HepG2 (cell line): ENCODE measurements at regions not wholly inside any gene's neighbourhood (a gene's known extent, or its start where the extent isn't known, plus 50 kb on each side); places are given as distances from the start of the nearest gene placed in this dataset.

Source experiments
- ATAC-seq: fragments of 200-7000 bp; cut with Tn5 transposase; 3 replicates; pipeline ENCODE4 v1.9.1; 2020; ENCODE audit warnings: mild to moderate bottlenecking, moderate library complexity
- BruUV-seq: library from RNA; stranded (reverse); fragments of 400-500 nt; replicated peaks from 2 replicates; lab custom pipeline; 2021; lab: Mats Ljungman, UMichigan
- CTCF ChIA-PET: fragments of 300-600 bp; formaldehyde crosslinking; extraction: SDS; loops from one replicate; lab custom pipeline; 2021; ENCODE audit warnings: low total read pairs, inconsistent platforms, low intra/inter-chr PET ratio; lab: Yijun Ruan, JAX
- POLR2A ChIA-PET: fragments of 350-600 bp; sonication (Branson Sonifier 250); formaldehyde crosslinking; loops from one replicate; lab custom pipeline; 2020; ENCODE audit warnings: antibody characterized with exemption, inconsistent platforms; lab: Yijun Ruan, JAX
- DNase-seq: peaks from one replicate; pipeline ENCODE4 v3.0.0-alpha.2; 2015; ENCODE audit warnings: low spot score
- FAIRE-seq: peaks from 3 replicates; lab custom pipeline; 2011; peaks lifted over from hg19 to GRCh38; lab: Jason Lieb, UNC
- H2AFZ ChIP-seq: one replicate; pipeline ENCODE4 v1.6.1; 2011; ENCODE audit warnings: low read length, inconsistent platforms
- H3K27ac ChIP-seq: fragments of 300-600 bp; 3 replicates; pipeline ENCODE4 v1.8.0; 2011; ENCODE audit warnings: mixed run types, mild to moderate bottlenecking, mixed read lengths, low read length, inconsistent platforms; ENCODE audit not compliant: insufficient read depth; ENCODE audit errors: extremely low read length
- H3K27me3 ChIP-seq, 2 experiments: fragments of 200-600 bp in 1 of 2; 2 replicates in 1 of 2; 3 replicates in 1 of 2; pipeline versions ENCODE4 v1.6.0 to v1.8.0; 2011; ENCODE audit warnings: low read length in 2 of 2, mild to moderate bottlenecking in 2 of 2, moderate library complexity in 2 of 2, inconsistent platforms in 1 of 2; ENCODE audit not compliant: insufficient read depth in 2 of 2, control insufficient read depth in 1 of 2
- H3K36me3 ChIP-seq, 2 experiments: fragments of 200-600 bp in 1 of 2; replicated peaks in 1 of 2; 2 replicates in 1 of 2; 3 replicates in 1 of 2; pipeline versions ENCODE4 v1.5.1 to v1.8.0; 2011; ENCODE audit warnings: low read length in 2 of 2, inconsistent platforms in 1 of 2; ENCODE audit not compliant: insufficient read depth in 2 of 2, control insufficient read depth in 1 of 2
- H3K4me1 ChIP-seq: 2 replicates; pipeline ENCODE4 v1.5.1; 2012; ENCODE audit warnings: low read length, inconsistent platforms; ENCODE audit not compliant: insufficient read depth
- H3K4me2 ChIP-seq: 2 replicates; pipeline ENCODE4 v1.6.0; 2011; ENCODE audit warnings: low read depth, low read length, inconsistent platforms
- H3K4me3 ChIP-seq, 3 experiments: fragments of 200-600 bp in 1 of 3; sonication (generic), shearing (Covaris generic) in 1 of 3; replicated peaks in 1 of 3; 2 replicates each; pipeline ENCODE4 v1.5.1; 2011 to 2016; ENCODE audit warnings: low read length in 3 of 3, inconsistent platforms in 2 of 3, low read depth in 2 of 3, mild to moderate bottlenecking in 2 of 3, control low read depth in 1 of 3, mixed read lengths in 1 of 3; ENCODE audit not compliant: insufficient read depth in 1 of 3
- H3K79me2 ChIP-seq: one replicate; pipeline ENCODE4 v1.6.1; 2011; ENCODE audit warnings: low read length, inconsistent platforms; ENCODE audit not compliant: insufficient read depth
- H3K9ac ChIP-seq: 2 replicates; pipeline ENCODE4 v1.6.0; 2011; ENCODE audit warnings: mild to moderate bottlenecking, low read depth, low read length, inconsistent platforms; ENCODE audit not compliant: insufficient read depth
- H3K9me3 ChIP-seq: 2 replicates; pipeline ENCODE4 v1.5.1; 2012; ENCODE audit warnings: mild to moderate bottlenecking, low read length
- H4K20me1 ChIP-seq: 2 replicates; pipeline ENCODE4 v1.6.0; 2011; ENCODE audit warnings: inconsistent platforms, mild to moderate bottlenecking, low read length, moderate library complexity; ENCODE audit not compliant: insufficient read depth
- CEBPB ChIP-seq: IDR thresholded peaks from 2 replicates; pipeline ENCODE4 v1.6.1; 2011; ENCODE audit warnings: low read depth, low read length, improper control_type of control experiment, borderline replicate concordance
- NCOA5 ChIP-seq: sonication (generic); formaldehyde crosslinking; IDR thresholded peaks from 2 replicates; pipeline ENCODE4 v1.4.0; 2020; ENCODE audit warnings: missing genetic modification reagents
- NFIC ChIP-seq: IDR thresholded peaks from 2 replicates; pipeline ENCODE4 v1.6.1; 2012; ENCODE audit warnings: mild to moderate bottlenecking, low read length, inconsistent platforms
- ZKSCAN5 ChIP-seq: sonication (generic); formaldehyde crosslinking; IDR thresholded peaks from 2 replicates; pipeline ENCODE4 v1.5.1; 2020; ENCODE audit warnings: mild to moderate bottlenecking, missing genetic modification reagents
- ZMYM3 ChIP-seq: sonication (generic); formaldehyde crosslinking; IDR thresholded peaks from 2 replicates; pipeline ENCODE4 v1.5.1; 2020; ENCODE audit warnings: mild to moderate bottlenecking, missing genetic modification reagents
- WGBS: methylation state at CpG from one replicate; pipeline ENCODE4 v1.1.6; 2017; ENCODE audit warnings: low lambda C conversion rate; 5-methylcytosine and 5-hydroxymethylcytosine counted together
- in situ Hi-C: cut with HindIII; loops from 2 replicates; pipeline ENCODE4 v1.10.0; 2017; ENCODE audit warnings: low pct_unique_long_range_greater_than_20kb; ENCODE audit not compliant: extremely low pct_ligation_motif_present
- intact Hi-C: fragments of 100-400 bp; cut with micrococcal nuclease; formaldehyde crosslinking; loops from one replicate; pipeline ENCODE4 v1.10.0; 2022; ENCODE audit not compliant: unreplicated experiment
- TF ChIP-seq, protein P1 (sequence below): sonication (generic); formaldehyde crosslinking; IDR thresholded peaks from 2 replicates; pipeline ENCODE4 v1.4.0; 2020; ENCODE audit warnings: mild to moderate bottlenecking, missing genetic modification reagents
- TF ChIP-seq, protein P2 (sequence below): sonication (generic); formaldehyde crosslinking; IDR thresholded peaks from 2 replicates; pipeline ENCODE4 v1.5.0; 2020; ENCODE audit warnings: missing genetic modification reagents

DNA sequence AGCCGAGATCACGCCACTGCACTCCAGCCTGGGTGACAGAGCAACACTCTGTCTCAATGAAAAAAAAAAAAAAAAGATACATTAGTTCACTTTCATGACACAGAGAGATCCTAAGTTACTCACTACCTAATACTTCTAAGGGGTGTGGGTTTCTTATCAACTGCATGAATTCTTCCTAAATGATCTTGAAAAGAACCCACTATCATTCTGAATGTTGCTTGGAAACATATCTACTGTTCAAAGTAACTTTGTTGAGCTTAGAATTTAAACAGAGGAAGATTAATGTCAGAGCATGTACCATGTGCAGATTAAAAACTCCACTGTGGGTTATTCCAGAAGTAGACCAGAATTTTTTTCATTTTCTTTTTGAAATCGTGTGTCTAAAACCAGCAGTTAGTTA, 241.5 kb downstream of the LTN1 start (continued):
- TF ChIP-seq, protein P1, sequence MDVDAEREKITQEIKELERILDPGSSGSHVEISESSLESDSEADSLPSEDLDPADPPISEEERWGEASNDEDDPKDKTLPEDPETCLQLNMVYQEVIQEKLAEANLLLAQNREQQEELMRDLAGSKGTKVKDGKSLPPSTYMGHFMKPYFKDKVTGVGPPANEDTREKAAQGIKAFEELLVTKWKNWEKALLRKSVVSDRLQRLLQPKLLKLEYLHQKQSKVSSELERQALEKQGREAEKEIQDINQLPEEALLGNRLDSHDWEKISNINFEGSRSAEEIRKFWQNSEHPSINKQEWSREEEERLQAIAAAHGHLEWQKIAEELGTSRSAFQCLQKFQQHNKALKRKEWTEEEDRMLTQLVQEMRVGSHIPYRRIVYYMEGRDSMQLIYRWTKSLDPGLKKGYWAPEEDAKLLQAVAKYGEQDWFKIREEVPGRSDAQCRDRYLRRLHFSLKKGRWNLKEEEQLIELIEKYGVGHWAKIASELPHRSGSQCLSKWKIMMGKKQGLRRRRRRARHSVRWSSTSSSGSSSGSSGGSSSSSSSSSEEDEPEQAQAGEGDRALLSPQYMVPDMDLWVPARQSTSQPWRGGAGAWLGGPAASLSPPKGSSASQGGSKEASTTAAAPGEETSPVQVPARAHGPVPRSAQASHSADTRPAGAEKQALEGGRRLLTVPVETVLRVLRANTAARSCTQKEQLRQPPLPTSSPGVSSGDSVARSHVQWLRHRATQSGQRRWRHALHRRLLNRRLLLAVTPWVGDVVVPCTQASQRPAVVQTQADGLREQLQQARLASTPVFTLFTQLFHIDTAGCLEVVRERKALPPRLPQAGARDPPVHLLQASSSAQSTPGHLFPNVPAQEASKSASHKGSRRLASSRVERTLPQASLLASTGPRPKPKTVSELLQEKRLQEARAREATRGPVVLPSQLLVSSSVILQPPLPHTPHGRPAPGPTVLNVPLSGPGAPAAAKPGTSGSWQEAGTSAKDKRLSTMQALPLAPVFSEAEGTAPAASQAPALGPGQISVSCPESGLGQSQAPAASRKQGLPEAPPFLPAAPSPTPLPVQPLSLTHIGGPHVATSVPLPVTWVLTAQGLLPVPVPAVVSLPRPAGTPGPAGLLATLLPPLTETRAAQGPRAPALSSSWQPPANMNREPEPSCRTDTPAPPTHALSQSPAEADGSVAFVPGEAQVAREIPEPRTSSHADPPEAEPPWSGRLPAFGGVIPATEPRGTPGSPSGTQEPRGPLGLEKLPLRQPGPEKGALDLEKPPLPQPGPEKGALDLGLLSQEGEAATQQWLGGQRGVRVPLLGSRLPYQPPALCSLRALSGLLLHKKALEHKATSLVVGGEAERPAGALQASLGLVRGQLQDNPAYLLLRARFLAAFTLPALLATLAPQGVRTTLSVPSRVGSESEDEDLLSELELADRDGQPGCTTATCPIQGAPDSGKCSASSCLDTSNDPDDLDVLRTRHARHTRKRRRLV (CRISPR knock-in tag): no peak
- TF ChIP-seq ZKSCAN5 (CRISPR knock-in tag): no peak
- TF ChIP-seq NFIC: no peak
- TF ChIP-seq, all 625 proteins: peak for 0

DNA sequence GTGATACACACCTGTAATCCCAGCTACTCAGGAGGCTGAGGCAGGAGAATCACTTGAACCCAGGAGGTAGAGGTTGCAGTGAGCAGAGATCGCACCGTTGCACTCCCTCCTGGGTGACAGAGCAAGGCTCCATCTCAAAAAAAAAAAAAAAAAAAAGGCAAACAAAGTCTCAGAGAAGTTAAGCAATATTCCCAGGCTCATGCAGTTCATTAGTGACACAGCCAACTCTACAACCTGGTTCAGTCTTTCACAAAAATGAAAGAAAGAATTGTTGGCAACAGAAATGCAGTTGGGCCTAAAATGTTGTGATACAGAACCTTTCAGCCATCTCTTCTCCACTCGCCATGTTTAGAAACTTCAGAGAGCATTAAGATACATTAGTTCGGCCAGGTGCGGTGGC, 242.1 kb downstream of the LTN1 start:
- Histone ChIP-seq H3K27me3 (no peaks in the 10 kb centered on the region), H2AFZ (no peak overlapping the region), H3K4me1 (peaks cover 11% of the 10 kb centered on the region), H3K36me3 (no peaks in the 10 kb centered on the region), H3K4me2 (no peak overlapping the region), H3K27ac (no peak overlapping the region), H3K9ac (no peak overlapping the region), H3K4me3 (no peak overlapping the region), H3K9me3 (no peaks in the 10 kb centered on the region), H3K79me2 (no peaks in the 10 kb centered on the region), H4K20me1 (no peaks in the 10 kb centered on the region)
- ChIA-PET CTCF (no interaction called here), POLR2A (no interaction called here)
- in situ Hi-C loops (no loop called here), intact Hi-C loops (no loop called here)
- ATAC-seq (no peak), DNase-seq (no peak), FAIRE-seq (no peak)
- 66% methylated on average over 5 of the region's 5 CpGs for WGBS
- TF ChIP-seq NCOA5 (no peak), CEBPB (peak; percentile 21; the same call in 1 of the 2 replicates), ZMYM3 (CRISPR knock-in tag) (no peak)
- TF ChIP-seq, protein P2, sequence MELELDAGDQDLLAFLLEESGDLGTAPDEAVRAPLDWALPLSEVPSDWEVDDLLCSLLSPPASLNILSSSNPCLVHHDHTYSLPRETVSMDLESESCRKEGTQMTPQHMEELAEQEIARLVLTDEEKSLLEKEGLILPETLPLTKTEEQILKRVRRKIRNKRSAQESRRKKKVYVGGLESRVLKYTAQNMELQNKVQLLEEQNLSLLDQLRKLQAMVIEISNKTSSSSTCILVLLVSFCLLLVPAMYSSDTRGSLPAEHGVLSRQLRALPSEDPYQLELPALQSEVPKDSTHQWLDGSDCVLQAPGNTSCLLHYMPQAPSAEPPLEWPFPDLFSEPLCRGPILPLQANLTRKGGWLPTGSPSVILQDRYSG (CRISPR knock-in tag): no peak
- BruUV-seq: no TSS peak
